ENCODE measurements at regions not wholly inside any gene's neighbourhood (a gene's known extent, or its start where the extent isn't known, plus 50 kb on each side); places are given as distances from the start of the nearest gene placed in this dataset.
A peak's percentile ranks its signal among the peaks of the same experiment; 100 is the strongest.

- no peak overlapping the region for H2BK15ac ChIP-seq (ENCODE audit: low read length)
- no peak overlapping the region for H3K4me2 ChIP-seq (ENCODE audit: insufficient read depth, low read length, poor library complexity, severe bottlenecking)
- DNase-seq (ENCODE audit: low spot score), result no peak
- no peak overlapping the region for H3K4me3 ChIP-seq (ENCODE audit: low read length in 2 of 2)
- H4K8ac ChIP-seq (ENCODE audit: low read depth, low read length), result no peak overlapping the region
- no peak overlapping the region for H3K27ac ChIP-seq (replicated peaks; ENCODE audit: low read length)
- H3K9me3 ChIP-seq (replicated peaks in 1 of 2; ENCODE audit: control insufficient read depth in 2 of 2, insufficient read depth in 1 of 2, low read depth in 1 of 2, low read length in 2 of 2), result no peaks in the 10 kb centered on the region
- H3K9ac ChIP-seq (ENCODE audit: low read depth, low read length, poor library complexity), result no peak overlapping the region
- no peak overlapping the region for H2BK5ac ChIP-seq (ENCODE audit: low read length)
- no peak overlapping the region for H4K91ac ChIP-seq (ENCODE audit: low read depth, low read length, poor library complexity)
- no peak overlapping the region for H2AFZ ChIP-seq (ENCODE audit: low read length)
- no peaks in the 10 kb centered on the region for H3K27me3 ChIP-seq (ENCODE audit: control insufficient read depth in 3 of 3, insufficient read depth in 3 of 3, low read depth in 1 of 3, low read length in 3 of 3)
- no peak overlapping the region for H2BK120ac ChIP-seq (ENCODE audit: low read depth, low read length)
- no peak overlapping the region for H3K18ac ChIP-seq (ENCODE audit: low read length)
- no peak overlapping the region for H3K4ac ChIP-seq (ENCODE audit: low read length)
- H3K36me3 ChIP-seq (replicated peaks in 1 of 2; ENCODE audit: control insufficient read depth in 2 of 2, insufficient read depth in 2 of 2, low read length in 2 of 2), result no peaks in the 10 kb centered on the region
- H3K79me1 ChIP-seq (ENCODE audit: low read depth, low read length), result no peaks in the 10 kb centered on the region
- no peak overlapping the region for H3K14ac ChIP-seq (ENCODE audit: low read length)
- peaks cover 1 to 23% of the 10 kb centered on the region in 2 donors for H3K4me1 ChIP-seq (ENCODE audit: control insufficient read depth in 2 of 2, insufficient read depth in 1 of 2, low read depth in 1 of 2, low read length in 2 of 2)
- no peak overlapping the region for H2BK12ac ChIP-seq (ENCODE audit: low read length)
- WGBS, 2 donors (ENCODE audit: extremely low coverage in 2 of 2, insufficient read length in 2 of 2, insufficient replicate concordance in 1 of 2), result no CpG with 5 or more reads among the region's 7 CpGs
- no peak overlapping the region for H3K23ac ChIP-seq (ENCODE audit: low read depth, low read length, poor library complexity)
- no peak overlapping the region for H2AK5ac ChIP-seq (ENCODE audit: low read depth, low read length)
Measured at GRCh38 chr2:38174646-38175423, 98.9 kb upstream of the CYP1B1 start.

- no peak overlapping the region for H3K4me2 ChIP-seq (ENCODE audit: insufficient read depth, low read length, poor library complexity, severe bottlenecking)
- no peaks in the 10 kb centered on the region for H3K9me3 ChIP-seq (replicated peaks in 1 of 2; ENCODE audit: control insufficient read depth in 2 of 2, insufficient read depth in 1 of 2, low read depth in 1 of 2, low read length in 2 of 2)
- no peak overlapping the region for H2BK15ac ChIP-seq (ENCODE audit: low read length)
- H2BK5ac ChIP-seq (ENCODE audit: low read length), result no peak overlapping the region
- no peaks in the 10 kb centered on the region for H3K27me3 ChIP-seq (ENCODE audit: control insufficient read depth in 3 of 3, insufficient read depth in 3 of 3, low read depth in 1 of 3, low read length in 3 of 3)
- no peak overlapping the region for H3K9ac ChIP-seq (ENCODE audit: low read depth, low read length, poor library complexity)
- H3K4ac ChIP-seq (ENCODE audit: low read length), result no peak overlapping the region
- no peak overlapping the region for H4K91ac ChIP-seq (ENCODE audit: low read depth, low read length, poor library complexity)
- H3K14ac ChIP-seq (ENCODE audit: low read length), result no peak overlapping the region
- H4K8ac ChIP-seq (ENCODE audit: low read depth, low read length), result no peak overlapping the region
- no peak overlapping the region for H2BK12ac ChIP-seq (ENCODE audit: low read length)
- H2AFZ ChIP-seq (ENCODE audit: low read length), result peak overlapping the region; percentile 42
- H3K23ac ChIP-seq (ENCODE audit: low read depth, low read length, poor library complexity), result no peak overlapping the region
- H3K4me1 ChIP-seq (ENCODE audit: control insufficient read depth in 2 of 2, insufficient read depth in 1 of 2, low read depth in 1 of 2, low read length in 2 of 2), result peaks cover 1 to 19% of the 10 kb centered on the region in 2 donors
- no peak overlapping the region for H3K4me3 ChIP-seq (ENCODE audit: low read length in 2 of 2)
- H3K18ac ChIP-seq (ENCODE audit: low read length), result no peak overlapping the region
- no peak overlapping the region for H2BK120ac ChIP-seq (ENCODE audit: low read depth, low read length)
- no peak overlapping the region for H3K27ac ChIP-seq (replicated peaks; ENCODE audit: low read length)
- H3K79me1 ChIP-seq (ENCODE audit: low read depth, low read length), result no peaks in the 10 kb centered on the region
- no peak for DNase-seq (ENCODE audit: low spot score)
- H3K36me3 ChIP-seq (replicated peaks in 1 of 2; ENCODE audit: control insufficient read depth in 2 of 2, insufficient read depth in 2 of 2, low read length in 2 of 2), result no peaks in the 10 kb centered on the region
- WGBS, 2 donors (ENCODE audit: extremely low coverage in 2 of 2, insufficient read length in 2 of 2, insufficient replicate concordance in 1 of 2), result no CpG with 5 or more reads among the region's 2 CpGs
- H2AK5ac ChIP-seq (ENCODE audit: low read depth, low read length), result no peak overlapping the region
Measured at GRCh38 chr2:38174131-38174530, 98.2 kb upstream of the CYP1B1 start.

- Histone ChIP-seq H2BK12ac (ENCODE audit: low read length) (no peak overlapping the region), H3K4me1 (ENCODE audit: control insufficient read depth in 2 of 2, insufficient read depth in 1 of 2, low read depth in 1 of 2, low read length in 2 of 2) (peaks cover 1 to 15% of the 10 kb centered on the region in 2 donors), H3K23ac (ENCODE audit: low read depth, low read length, poor library complexity) (no peak overlapping the region), H3K4ac (ENCODE audit: low read length) (no peak overlapping the region), H3K27ac (replicated peaks; ENCODE audit: low read length) (no peak overlapping the region), H3K18ac (ENCODE audit: low read length) (no peak overlapping the region), H4K91ac (ENCODE audit: low read depth, low read length, poor library complexity) (no peak overlapping the region), H2BK5ac (ENCODE audit: low read length) (no peak overlapping the region), H3K9me3 (replicated peaks in 1 of 2; ENCODE audit: control insufficient read depth in 2 of 2, insufficient read depth in 1 of 2, low read depth in 1 of 2, low read length in 2 of 2) (no peaks in the 10 kb centered on the region), H3K27me3 (ENCODE audit: control insufficient read depth in 3 of 3, insufficient read depth in 3 of 3, low read depth in 1 of 3, low read length in 3 of 3) (no peaks in the 10 kb centered on the region), H3K14ac (ENCODE audit: low read length) (no peak overlapping the region), H2AK5ac (ENCODE audit: low read depth, low read length) (no peak overlapping the region), H3K9ac (ENCODE audit: low read depth, low read length, poor library complexity) (no peak overlapping the region), H2AFZ (ENCODE audit: low read length) (peak overlapping the region; percentile 42), H3K4me2 (ENCODE audit: insufficient read depth, low read length, poor library complexity, severe bottlenecking) (no peak overlapping the region), H2BK15ac (ENCODE audit: low read length) (no peak overlapping the region), H3K36me3 (replicated peaks in 1 of 2; ENCODE audit: control insufficient read depth in 2 of 2, insufficient read depth in 2 of 2, low read length in 2 of 2) (no peaks in the 10 kb centered on the region), H3K4me3 (ENCODE audit: low read length in 2 of 2) (no peak overlapping the region), H4K8ac (ENCODE audit: low read depth, low read length) (no peak overlapping the region), H2BK120ac (ENCODE audit: low read depth, low read length) (no peak overlapping the region), H3K79me1 (ENCODE audit: low read depth, low read length) (no peaks in the 10 kb centered on the region)
- no peak for DNase-seq (ENCODE audit: low spot score)
- WGBS, 2 donors (ENCODE audit: extremely low coverage in 2 of 2, insufficient read length in 2 of 2, insufficient replicate concordance in 1 of 2), result no CpG with 5 or more reads among the region's 4 CpGs
Measured at GRCh38 chr2:38173683-38174082, 97.7 kb upstream of the CYP1B1 start.

GRCh38 chr2:38171208-38171855 lies 95.4 kb upstream of the CYP1B1 start:
- no peak overlapping the region for H4K91ac ChIP-seq (ENCODE audit: low read depth, low read length, poor library complexity)
- H2BK15ac ChIP-seq (ENCODE audit: low read length), result no peak overlapping the region
- no peak overlapping the region for H3K4me2 ChIP-seq (ENCODE audit: insufficient read depth, low read length, poor library complexity, severe bottlenecking)
- H3K4me1 ChIP-seq (ENCODE audit: control insufficient read depth in 2 of 2, insufficient read depth in 1 of 2, low read depth in 1 of 2, low read length in 2 of 2), result peaks cover under 1 to 4% of the 10 kb centered on the region in 2 donors
- no peak overlapping the region for H3K18ac ChIP-seq (ENCODE audit: low read length)
- no peaks in the 10 kb centered on the region for H3K27me3 ChIP-seq (ENCODE audit: control insufficient read depth in 3 of 3, insufficient read depth in 3 of 3, low read depth in 1 of 3, low read length in 3 of 3)
- no peak overlapping the region for H2BK5ac ChIP-seq (ENCODE audit: low read length)
- no peaks in the 10 kb centered on the region for H3K9me3 ChIP-seq (replicated peaks in 1 of 2; ENCODE audit: control insufficient read depth in 2 of 2, insufficient read depth in 1 of 2, low read depth in 1 of 2, low read length in 2 of 2)
- no peak overlapping the region for H3K9ac ChIP-seq (ENCODE audit: low read depth, low read length, poor library complexity)
- no peaks in the 10 kb centered on the region for H3K36me3 ChIP-seq (replicated peaks in 1 of 2; ENCODE audit: control insufficient read depth in 2 of 2, insufficient read depth in 2 of 2, low read length in 2 of 2)
- H3K4ac ChIP-seq (ENCODE audit: low read length), result no peak overlapping the region
- no peak for DNase-seq (ENCODE audit: low spot score)
- no peak overlapping the region for H3K4me3 ChIP-seq (ENCODE audit: low read length in 2 of 2)
- no peak overlapping the region for H3K23ac ChIP-seq (ENCODE audit: low read depth, low read length, poor library complexity)
- no peak overlapping the region for H2AK5ac ChIP-seq (ENCODE audit: low read depth, low read length)
- no peak overlapping the region for H2BK120ac ChIP-seq (ENCODE audit: low read depth, low read length)
- no CpG with 5 or more reads among the region's 1 CpG for WGBS, 2 donors (ENCODE audit: extremely low coverage in 2 of 2, insufficient read length in 2 of 2, insufficient replicate concordance in 1 of 2)
- no peak overlapping the region for H4K8ac ChIP-seq (ENCODE audit: low read depth, low read length)
- H3K79me1 ChIP-seq (ENCODE audit: low read depth, low read length), result no peaks in the 10 kb centered on the region
- H2BK12ac ChIP-seq (ENCODE audit: low read length), result no peak overlapping the region
- no peak overlapping the region for H2AFZ ChIP-seq (ENCODE audit: low read length)
- H3K27ac ChIP-seq (replicated peaks; ENCODE audit: low read length), result no peak overlapping the region
- no peak overlapping the region for H3K14ac ChIP-seq (ENCODE audit: low read length)

Measured in neuronal stem cell (in vitro differentiated cells).